HG03025 (cell line): ENCODE measurements at regions not wholly inside any gene's neighbourhood (a gene's known extent, or its start where the extent isn't known, plus 50 kb on each side); places are given as distances from the start of the nearest gene placed in this dataset.

Experiments used
- ATAC-seq: cut with Tn5 transposase; IDR thresholded peaks from one replicate; pipeline ENCODE4 v1.9.1; 2021; ENCODE audit warnings: mild to moderate bottlenecking, moderate library complexity; ENCODE audit not compliant: unreplicated experiment, low FRiP score

DNA sequence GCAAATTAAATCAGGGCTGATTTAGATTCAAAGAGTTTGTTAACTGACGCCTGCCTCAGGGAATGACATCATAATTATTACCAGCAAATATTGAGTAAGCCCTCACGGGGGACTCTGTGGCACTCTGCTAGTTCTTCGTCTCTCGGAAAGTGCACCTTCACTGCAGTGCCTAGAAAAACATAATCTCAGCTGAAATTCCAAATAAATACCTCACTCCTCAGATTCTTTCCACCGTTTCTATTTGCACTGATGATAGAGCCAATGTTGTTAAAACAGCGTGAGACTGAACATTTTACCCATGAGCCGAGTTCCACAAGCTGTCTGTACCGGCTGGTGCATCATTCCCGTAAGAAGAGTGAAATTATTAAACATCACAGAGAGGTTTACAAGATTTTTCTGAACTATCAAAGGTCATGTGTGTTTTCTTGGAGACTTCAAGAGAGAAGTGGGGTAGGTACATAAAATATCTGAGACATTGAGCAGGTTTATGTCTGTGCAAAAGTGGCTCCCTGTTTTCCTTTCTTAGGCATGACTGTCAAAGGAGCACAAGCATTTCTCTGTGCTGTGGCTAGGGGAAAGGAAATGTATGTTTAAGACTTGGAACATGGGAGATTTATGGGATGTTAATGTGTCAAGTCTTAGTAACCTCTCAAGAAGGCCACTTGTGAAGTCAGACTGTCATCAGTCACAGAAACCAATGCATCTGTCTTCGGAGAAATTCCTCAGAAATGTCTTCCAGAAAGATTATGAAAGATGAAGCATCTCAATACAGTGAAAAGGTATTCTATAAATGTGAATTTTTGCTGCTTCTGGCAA, 119.6 kb downstream of the CBLL2 start:
- no peak for ATAC-seq

DNA sequence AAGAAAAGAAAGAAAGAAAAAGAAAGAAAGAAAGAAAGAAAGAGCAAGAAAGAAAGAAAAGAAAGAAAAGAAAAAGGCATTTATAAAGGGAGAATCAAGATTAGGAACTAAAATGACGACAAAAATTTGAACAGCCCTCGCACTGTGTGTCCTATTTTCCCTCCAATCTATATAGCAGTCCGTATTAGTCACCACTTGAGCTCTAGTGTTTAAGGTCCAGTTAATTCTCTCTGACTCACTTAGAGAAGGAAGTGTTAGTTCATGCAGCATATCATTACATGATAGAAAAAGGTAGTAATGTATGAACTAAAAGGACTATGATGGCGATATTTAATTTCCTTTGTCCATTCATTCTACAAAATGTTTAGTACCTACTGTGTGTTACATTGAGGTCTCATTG, 122.7 kb downstream of the CBLL2 start:
- ATAC-seq = no peak

DNA sequence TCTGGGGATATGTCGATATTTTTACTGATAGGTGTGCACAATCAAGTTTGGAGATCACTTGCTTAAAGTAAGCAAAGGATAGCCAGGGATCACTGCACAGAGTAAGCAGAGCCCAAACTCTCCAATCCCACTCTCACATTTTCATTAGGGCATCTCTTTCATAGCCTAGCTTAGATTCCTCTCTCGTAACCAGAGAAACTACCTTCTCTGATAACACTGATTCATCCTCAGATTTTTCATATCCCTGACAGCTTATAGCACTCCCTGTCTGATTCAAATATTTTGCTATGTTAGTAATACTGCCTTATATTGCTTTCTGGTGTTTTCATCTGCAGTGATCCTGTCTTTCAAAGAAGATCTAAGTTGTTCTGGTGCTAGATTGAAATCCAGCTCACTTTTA, 123.7 kb downstream of the CBLL2 start:
- no peak for ATAC-seq

DNA sequence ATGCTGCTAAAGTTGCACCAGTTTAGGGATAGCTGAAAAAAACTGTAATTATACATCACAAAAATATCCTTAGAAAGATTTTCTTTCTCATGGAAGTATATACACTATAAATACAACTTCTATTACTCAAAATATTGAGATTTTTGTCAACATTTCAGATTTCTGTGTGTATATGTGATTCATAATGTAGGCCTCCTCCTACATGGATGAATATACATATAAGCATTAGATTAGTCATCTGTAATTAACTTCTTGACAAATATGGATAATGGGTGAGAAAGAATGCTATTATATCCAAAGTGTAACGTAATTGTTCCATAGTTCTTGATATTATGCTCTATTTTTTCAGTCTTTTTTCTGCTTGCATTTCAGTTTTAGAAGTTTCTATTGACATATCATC, 124.9 kb downstream of the CBLL2 start:
- ATAC-seq = no peak

DNA sequence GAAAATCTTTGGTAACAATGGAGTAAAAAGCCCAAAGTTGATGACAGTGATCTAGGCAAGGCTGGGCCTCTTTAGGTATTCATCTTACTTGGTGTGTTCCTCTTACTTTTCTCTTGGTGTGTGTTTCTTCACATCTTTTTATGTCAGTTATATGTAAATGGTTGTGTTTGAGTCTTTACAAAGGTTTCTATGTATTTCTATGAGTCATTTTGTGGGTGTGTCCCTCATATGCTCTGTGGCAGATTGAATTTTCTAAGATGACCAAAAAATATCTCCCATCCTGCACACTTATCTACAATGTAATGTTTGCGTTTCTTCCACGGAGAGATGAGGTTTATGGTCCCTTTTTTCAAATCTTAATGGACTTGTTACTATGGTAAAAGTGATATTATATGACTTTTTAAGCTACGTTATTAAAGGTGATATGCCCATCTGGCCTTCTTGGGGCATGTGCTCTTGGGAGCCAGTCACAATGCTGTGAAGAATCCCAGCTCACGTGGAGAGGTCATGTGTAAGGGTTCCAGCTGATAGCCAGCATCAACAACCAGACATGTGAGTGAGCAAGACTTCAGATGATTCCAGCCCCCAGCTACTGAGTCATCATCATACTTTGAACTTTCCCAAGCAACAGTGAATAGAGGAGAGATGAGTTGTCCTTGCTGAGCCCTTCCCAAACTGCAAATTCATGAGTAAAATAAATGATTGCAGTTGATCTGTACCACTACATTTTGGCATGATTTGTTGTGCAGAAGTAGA, 126.9 kb downstream of the CBLL2 start:
- no peak for ATAC-seq

DNA sequence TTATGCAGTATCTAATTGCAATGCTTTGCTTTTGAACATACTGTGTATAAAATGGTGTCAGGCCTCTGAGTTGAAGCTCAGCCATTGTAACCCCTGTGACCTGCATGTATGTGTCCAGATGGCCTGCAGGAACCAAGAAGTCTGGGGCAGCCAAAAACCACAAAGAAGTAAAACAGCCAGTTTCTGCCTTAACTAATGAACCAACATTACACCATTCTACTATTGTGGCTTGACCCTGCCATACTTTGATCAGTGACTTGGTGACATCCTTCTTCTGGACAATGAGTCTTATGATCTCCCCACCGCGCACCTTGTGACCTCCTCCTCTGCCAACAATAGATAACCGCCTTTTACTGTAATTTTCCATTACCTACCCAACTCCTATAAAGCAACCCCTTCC, 131.6 kb downstream of the CBLL2 start:
- ATAC-seq = no peak

DNA sequence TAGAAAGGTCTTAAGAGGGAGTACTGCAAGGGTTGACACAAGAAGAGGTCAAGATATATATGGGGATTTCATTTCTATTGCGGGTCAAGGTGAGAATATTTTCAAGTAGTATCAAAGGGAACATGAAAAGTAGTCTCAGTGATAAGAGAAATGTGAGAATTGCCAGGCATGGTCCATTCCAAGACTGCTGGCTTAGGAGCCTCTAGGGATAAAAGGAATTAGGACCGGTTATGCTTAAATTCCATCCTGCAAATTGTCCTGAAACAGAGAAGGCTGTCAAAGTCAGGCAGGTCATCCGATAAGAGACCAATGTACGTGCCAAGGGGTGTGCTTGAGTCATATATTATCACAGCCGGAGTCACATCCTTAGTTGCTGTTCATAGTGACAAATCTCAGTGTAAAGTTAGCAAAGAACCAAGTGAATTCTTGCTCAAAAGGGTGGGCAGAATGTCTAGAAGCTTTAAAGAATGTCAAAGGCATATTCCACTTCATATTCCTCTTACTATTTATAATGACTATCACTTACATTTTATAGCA, 133.6 kb downstream of the CBLL2 start:
- ATAC-seq = no peak

DNA sequence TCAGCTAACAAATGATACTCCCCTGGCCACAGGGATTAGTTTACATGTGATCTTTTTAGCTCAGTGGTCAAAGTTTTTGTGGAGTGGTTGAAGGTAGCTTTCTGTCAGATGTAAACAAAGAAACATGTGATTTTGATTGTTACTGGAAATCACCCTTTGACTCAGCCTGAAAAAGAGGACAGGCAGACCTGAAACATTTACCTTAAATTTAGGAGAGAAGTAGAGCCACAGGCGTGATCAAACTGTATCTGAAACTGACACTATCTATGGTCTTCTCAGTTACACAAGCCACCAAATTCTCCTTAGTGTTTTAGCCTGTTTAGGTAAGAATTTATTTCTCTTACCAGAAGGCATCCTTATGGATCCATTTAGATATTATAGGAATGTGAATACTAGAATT, 136.7 kb downstream of the CBLL2 start:
- no peak for ATAC-seq

DNA sequence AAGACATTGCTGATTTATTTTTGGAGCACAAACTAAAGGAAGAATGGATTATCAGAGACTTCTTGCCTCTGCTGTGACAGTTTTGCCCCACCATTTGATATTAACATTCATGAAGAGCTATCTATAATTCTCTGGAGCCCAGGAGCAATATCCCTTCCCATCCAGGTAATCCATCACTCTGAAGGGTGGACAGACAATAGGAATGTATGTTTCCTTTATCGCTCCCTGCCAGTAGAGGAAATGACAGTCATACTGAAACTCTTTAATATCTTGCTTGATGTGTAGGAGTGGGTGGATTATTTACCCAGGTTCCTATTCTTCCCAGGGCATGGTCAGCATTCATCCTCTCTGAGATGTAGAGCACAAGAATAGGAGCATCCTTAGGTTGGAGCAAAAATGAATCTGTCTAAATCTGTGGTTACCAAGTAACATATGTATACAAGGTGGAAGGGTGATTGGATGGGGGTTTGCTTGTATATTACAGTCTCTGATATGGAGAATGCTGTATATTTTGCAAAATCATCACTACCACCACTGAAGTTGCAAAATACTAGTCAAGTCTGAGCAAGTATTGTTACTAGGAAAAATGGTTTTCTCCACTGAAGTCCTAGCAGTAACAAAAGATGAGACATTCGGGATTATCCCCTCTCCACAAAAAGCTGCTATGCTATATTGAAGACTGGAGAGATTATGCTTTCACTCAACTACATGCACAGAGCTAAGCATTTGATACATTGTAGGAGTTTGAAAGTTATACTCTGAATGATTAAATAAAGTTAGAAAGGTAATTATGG, 151.6 kb downstream of the CBLL2 start:
- no peak for ATAC-seq

DNA sequence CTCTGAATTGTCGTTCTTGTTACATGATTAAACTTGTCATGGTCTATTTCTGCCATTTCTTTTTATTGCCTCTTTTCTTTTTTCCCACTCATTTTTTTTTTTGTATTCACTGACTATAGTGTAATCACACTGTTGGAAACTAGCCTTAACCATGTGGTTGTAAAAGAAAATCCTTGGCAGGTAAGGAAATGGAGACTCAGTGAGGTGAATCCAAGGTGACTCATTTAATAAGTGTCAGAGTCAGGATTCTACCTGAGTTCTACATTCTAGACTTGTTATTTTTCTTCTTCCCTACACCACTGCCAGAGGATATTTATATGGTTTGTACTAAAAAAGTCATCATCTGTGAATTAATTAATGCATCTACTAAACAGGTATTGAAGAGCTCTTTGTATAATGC, 152.2 kb downstream of the CBLL2 start:
- ATAC-seq = no peak

DNA sequence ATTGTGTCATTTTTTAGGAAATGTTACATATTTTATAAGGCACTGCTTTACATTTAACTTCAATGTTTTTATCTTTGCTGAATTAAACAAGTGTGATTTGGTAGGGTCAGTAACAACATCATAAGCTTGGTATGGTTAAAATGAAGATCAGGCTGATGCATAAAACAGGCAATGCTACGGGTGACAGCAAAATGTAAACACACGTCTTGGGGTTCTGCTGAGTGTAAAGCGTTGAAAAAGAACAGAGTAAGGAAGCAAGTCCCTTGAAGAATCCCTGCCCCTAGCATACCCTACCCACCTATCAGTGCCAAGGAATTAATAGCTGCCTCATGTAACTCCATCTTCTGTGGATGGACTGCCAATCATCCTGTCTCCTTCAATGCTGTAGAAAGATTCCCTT, 157.0 kb downstream of the CBLL2 start:
- no peak for ATAC-seq

DNA sequence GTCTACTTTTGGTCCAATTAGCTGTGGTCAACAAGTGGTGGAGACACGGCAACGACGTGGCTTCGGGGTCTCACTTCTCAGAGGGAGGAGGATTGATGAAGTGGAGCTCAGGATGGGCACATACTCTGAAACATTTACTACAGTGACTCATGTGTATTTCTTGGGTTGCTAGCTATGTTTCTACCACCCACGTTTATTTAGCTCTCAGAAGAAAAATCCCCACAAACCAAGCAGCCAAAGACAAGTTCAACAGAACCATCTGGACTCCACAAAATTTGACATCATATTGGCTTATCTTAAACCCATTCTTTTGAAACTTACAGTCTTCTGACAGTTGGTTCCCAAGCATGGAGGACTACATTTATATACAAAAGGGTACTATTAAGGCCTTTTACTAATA, 158.0 kb downstream of the CBLL2 start:
- ATAC-seq = no peak

DNA sequence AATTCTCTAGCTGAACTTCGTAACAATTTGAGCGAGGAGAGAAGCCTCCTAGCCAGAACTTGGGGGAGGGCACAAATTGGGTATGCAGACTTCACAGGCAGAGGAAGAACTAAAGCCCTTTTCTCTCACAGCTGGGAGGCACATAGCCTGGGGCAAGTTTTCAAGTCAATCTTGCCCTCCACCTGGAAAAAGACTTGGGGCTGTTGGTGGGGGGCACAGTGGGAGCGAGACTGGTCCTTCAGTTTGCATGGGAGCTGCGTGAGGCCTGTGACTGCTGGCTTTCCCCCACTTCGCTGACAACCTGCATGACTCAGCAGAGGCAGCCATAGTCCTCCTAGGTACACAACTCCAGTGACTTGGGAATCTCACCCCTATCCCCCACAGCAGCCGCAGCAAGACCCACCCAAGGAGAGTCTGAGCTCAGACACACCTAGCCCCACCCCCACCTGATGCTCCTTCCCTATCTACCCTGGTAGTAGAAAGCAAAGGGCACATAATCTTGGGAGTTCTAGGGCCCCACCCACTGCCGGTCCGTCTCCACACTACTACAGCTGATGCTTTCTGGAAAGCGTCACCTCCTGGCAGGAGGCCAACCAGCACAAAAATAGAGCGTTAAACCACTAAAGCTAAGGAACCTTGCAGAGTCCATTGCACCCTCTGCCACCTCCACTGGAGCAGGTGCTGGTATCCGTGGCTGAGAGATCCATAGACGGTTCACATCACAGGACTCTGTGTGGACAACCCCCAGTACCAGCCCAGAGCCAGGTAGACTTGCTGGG, 160.8 kb downstream of the CBLL2 start:
- no peak for ATAC-seq

DNA sequence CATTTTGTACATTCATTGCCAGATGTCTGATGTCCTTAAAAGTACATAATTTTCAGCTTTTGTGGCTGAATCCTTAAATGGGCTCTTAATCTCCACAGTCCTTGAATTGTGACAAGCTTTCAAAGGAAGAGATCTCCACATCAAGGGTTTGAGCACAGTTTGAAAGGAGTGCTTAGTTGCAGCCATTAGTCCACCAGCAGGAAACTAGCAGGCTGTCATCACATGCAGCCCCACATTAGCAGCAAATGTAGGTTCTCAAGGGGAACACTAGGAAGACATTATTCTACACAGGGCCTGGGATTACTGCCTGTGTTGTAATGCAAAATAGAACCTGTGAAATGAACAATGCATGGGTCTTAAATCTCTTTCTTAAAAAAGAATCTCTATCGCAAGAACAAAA, 173.2 kb downstream of the CBLL2 start:
- ATAC-seq = no peak

DNA sequence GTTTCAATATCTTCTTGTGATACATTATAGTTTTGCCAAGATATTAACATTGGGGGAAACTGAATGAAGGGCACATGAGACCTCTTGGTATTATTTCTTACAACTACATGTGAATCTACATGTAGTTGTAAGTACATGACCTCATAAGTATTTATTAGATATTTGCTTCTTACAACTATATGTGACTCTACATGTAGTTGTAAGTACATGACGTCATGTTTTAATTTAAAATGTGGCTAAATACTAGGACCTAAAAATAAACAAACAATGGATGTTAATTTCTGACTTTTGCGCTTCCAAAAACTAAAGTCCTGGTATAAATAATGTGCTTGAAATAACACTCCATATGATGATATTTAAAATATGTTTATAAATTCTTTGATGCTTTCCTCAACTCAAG, 190.2 kb downstream of the CBLL2 start:
- no peak for ATAC-seq

DNA sequence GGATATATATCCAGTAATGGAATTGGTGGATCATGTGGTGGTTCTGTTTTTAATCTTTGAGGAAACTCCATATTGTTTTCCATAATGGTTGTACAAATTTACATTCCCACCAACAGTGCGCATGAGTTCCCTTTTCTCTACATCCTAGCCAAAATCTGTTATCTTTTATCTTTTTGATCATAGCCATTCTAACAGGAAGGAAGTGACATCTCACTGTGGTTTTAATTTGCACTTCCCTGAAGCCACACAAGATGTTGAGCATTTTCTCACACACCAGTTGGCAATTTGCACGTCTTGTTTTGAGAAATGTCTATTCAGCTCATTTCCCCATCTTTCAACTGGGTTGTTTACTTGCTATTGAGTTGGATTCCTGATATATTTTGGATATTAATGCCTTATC, 194.9 kb downstream of the CBLL2 start:
- no peak for ATAC-seq

DNA sequence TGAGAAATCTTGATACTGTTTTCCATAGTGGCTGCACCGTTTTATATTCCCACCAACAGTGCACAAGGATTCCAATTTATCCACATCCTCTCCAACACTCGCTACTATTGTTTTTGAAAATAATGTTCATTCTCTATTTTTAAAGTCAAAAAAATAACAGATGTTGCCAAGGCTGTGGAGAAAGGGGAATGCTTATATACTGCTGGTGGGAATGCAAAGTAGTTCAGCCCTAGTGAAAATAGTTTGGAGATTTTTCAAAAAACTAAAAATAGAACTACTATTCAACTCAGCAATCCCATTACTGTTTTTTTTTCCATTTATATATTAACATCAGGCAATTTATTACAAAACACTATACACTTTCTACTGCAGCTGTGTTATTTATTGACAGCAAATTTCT, 208.7 kb downstream of the CBLL2 start:
- ATAC-seq = no peak

DNA sequence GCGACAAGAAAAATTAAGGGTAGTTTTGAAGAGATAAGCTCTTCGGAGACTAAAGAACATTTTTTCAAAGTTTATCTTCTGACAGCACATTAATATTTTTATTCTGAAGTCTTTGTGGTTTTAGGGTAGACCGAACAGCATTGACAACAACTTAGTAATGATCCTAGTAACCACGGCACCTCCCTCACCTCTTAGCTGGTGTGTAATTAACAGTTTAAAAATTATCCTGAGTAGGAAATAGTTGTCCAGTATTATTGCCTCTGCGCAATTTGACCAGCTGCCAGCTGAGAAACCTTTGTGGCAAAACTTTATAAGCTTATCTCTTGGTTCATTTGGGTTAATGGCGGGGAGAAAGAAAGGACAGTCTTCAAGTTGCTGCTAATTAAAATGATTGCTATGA, 213.6 kb downstream of the CBLL2 start:
- ATAC-seq = no peak

DNA sequence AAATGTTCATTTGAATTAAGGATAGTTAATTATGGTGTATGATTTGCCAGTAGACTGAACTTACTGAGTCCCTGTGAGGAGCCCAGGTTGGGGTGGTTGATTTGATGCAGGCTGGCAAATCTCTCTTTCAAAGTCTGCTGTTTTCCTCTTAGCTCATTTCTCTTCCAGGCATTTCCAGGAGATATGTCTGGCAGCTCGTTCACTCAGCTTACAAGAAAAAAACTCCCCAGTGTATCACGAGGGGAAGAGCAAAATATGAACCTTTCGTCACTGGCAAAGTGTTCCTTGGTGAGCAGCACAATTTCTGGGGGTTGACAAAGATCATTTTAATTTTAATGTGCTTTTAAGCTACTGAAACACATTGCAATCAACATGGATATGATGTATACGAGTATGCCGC, 244.2 kb downstream of the CBLL2 start:
- no peak for ATAC-seq

DNA sequence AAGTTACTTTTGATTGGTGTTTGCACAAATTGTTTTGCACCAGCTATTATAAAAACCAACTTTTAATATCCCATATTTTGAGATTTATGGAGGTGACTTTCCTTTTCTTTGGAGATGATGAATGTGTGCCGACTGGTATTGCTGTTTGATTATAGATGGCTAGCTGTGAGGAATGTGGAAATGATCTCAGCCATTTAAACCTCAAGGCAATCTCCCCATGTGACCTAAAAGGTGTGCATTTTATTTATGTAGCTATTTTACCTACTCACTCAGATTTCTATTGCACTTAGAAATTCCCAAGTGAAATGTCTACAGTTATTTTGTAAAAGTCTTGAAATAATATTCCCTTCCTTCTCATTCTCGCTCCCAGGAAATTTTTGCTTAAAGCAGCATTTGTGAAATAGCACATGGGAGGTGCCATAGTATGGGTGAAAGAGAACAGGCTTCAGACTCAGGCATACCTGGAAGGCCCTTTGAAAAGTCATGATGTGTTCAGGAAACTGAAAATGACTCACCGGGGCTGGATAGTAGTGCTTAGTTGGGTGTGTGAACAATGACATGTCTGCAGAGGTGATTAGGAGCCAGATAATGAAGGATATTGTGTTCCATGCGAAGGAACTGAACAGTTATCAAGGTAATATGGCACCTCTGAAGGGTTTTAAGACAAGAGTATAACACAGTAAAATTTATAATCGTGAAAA, 247.6 kb downstream of the CBLL2 start:
- ATAC-seq = no peak
